PC-9 (cell line): ENCODE measurements at regions not wholly inside any gene's neighbourhood (a gene's known extent, or its start where the extent isn't known, plus 50 kb on each side); places are given as distances from the start of the nearest gene placed in this dataset.

Experiments used
- BruUV-seq: library from RNA; stranded (reverse); fragments of 400-500 nt; replicated peaks from 2 replicates; lab custom pipeline; 2021; lab: Mats Ljungman, UMichigan
- CTCF ChIA-PET: fragments of 300-600 bp; sonication (Branson Sonifier 250); formaldehyde crosslinking; loops from one replicate; lab custom pipeline; 2022; ENCODE audit warnings: antibody characterized with exemption; lab: Charles Lee
- POLR2A ChIA-PET: fragments of 300-600 bp; sonication (Branson Sonifier 250); formaldehyde crosslinking; loops from one replicate; lab custom pipeline; 2022; ENCODE audit warnings: antibody characterized with exemption; ENCODE audit not compliant: unreplicated experiment; lab: Charles Lee
- DNase-seq, 2 experiments: peaks; one replicate each; pipeline versions ENCODE4 v3.0.0 to v3.0.0-alpha.2; 2015 to 2022; ENCODE audit warnings: mixed read lengths in 1 of 2
- H2AFZ ChIP-seq: fragments of 200-600 bp; sonication (generic); 2 replicates; pipeline ENCODE4 v1.8.1; 2017; ENCODE audit warnings: antibody characterized with exemption
- H3F3A ChIP-seq: fragments of 200-600 bp; sonication (generic); 2 replicates; pipeline ENCODE4 v1.8.1; 2017; ENCODE audit warnings: antibody characterized with exemption, mild to moderate bottlenecking, low read depth; ENCODE audit not compliant: insufficient read depth
- H3K27ac ChIP-seq: fragments of 200-600 bp; sonication (generic); 2 replicates; pipeline ENCODE4 v1.6.1; 2016; ENCODE audit warnings: mixed run types
- H3K27me3 ChIP-seq: fragments of 200-600 bp; sonication (generic); 2 replicates; pipeline ENCODE4 v1.6.1; 2016; ENCODE audit warnings: low read depth, mixed run types; ENCODE audit not compliant: insufficient read depth
- H3K36me3 ChIP-seq: fragments of 200-600 bp; sonication (generic); 2 replicates; pipeline ENCODE4 v1.6.1; 2016; ENCODE audit warnings: low read depth, mixed run types
- H3K4me1 ChIP-seq: fragments of 200-600 bp; sonication (generic); replicated peaks from 2 replicates; pipeline ENCODE4 v1.6.1; 2016; ENCODE audit warnings: mixed run types; ENCODE audit not compliant: insufficient read depth
- H3K4me2 ChIP-seq: fragments of 200-600 bp; sonication (generic); 2 replicates; pipeline ENCODE4 v1.6.1; 2017; ENCODE audit warnings: mixed run types
- H3K4me3 ChIP-seq: fragments of 200-600 bp; sonication (generic); 2 replicates; pipeline ENCODE4 v1.6.1; 2016; ENCODE audit warnings: mixed run types
- H3K79me2 ChIP-seq: fragments of 200-600 bp; sonication (generic); 2 replicates; pipeline ENCODE4 v1.6.1; 2017; ENCODE audit warnings: low read depth, mixed run types
- H3K9me2 ChIP-seq: fragments of 200-600 bp; sonication (generic); 2 replicates; pipeline ENCODE4 v1.8.1; 2017; ENCODE audit warnings: mild to moderate bottlenecking; ENCODE audit not compliant: insufficient read depth
- H3K9me3 ChIP-seq: fragments of 200-600 bp; sonication (generic); 2 replicates; pipeline ENCODE4 v1.8.1; 2016; ENCODE audit warnings: low read depth; ENCODE audit not compliant: insufficient read depth
- H4K20me1 ChIP-seq: fragments of 200-600 bp; sonication (generic); 2 replicates; pipeline ENCODE4 v1.8.1; 2017; ENCODE audit not compliant: insufficient read depth
- EZH2 ChIP-seq: fragments of 200-600 bp; sonication (generic); IDR thresholded peaks from 2 replicates; pipeline ENCODE4 v1.8.0; 2017; ENCODE audit warnings: antibody characterized with exemption, low read depth
- intact Hi-C: fragments of 100-400 bp; cut with micrococcal nuclease; formaldehyde crosslinking; loops from one replicate; pipeline ENCODE4 v1.10.0; 2022; ENCODE audit not compliant: unreplicated experiment
- TF ChIP-seq, protein P1 (sequence below): fragments of 200-600 bp; sonication (generic); conservative IDR thresholded peaks from 2 replicates; pipeline ENCODE4 v1.6.1; 2017; ENCODE audit warnings: mixed run types, antibody characterized with exemption, mild to moderate bottlenecking, moderate library complexity

DNA sequence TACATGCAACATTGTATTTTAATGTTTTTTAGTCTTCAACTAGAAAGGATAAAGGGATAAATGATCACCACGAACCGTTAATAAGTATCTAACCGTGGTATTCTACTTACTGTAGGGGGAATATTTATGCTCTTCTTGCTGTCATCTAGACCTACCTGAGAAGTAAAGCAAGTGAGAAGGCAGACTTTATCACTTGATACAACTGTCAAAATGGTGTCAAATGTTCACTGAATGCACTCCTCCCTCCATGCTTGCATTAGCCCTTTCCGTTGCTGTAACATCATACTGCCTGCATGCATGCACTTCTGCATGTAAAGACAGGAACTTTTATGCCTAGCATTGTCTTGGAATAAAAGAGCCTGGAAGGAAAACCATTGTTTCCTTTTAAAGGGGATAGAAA lies 298.6 kb upstream of the PMFBP1 start:
- intact Hi-C loops, result no loop called here
- no peak overlapping the region for H2AFZ ChIP-seq
- H3K27me3 ChIP-seq, result no peaks in the 10 kb centered on the region
- no peak overlapping the region for H3K4me3 ChIP-seq
- CTCF ChIA-PET, result no interaction called here
- no peak overlapping the region for H3K27ac ChIP-seq
- no TSS peak for BruUV-seq
- DNase-seq, result no peak
- no peaks in the 10 kb centered on the region for H3K79me2 ChIP-seq
- H4K20me1 ChIP-seq, result no peaks in the 10 kb centered on the region
- no peaks in the 10 kb centered on the region for H3K4me1 ChIP-seq
- TF ChIP-seq, protein P1, sequence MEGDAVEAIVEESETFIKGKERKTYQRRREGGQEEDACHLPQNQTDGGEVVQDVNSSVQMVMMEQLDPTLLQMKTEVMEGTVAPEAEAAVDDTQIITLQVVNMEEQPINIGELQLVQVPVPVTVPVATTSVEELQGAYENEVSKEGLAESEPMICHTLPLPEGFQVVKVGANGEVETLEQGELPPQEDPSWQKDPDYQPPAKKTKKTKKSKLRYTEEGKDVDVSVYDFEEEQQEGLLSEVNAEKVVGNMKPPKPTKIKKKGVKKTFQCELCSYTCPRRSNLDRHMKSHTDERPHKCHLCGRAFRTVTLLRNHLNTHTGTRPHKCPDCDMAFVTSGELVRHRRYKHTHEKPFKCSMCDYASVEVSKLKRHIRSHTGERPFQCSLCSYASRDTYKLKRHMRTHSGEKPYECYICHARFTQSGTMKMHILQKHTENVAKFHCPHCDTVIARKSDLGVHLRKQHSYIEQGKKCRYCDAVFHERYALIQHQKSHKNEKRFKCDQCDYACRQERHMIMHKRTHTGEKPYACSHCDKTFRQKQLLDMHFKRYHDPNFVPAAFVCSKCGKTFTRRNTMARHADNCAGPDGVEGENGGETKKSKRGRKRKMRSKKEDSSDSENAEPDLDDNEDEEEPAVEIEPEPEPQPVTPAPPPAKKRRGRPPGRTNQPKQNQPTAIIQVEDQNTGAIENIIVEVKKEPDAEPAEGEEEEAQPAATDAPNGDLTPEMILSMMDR, result no peak
- TF ChIP-seq EZH2, result no peak
- no peak overlapping the region for H3K4me2 ChIP-seq
- H3K9me3 ChIP-seq, result no peaks in the 10 kb centered on the region
- no peaks in the 10 kb centered on the region for H3F3A ChIP-seq
- no peaks in the 10 kb centered on the region for H3K9me2 ChIP-seq
- H3K36me3 ChIP-seq, result no peaks in the 10 kb centered on the region
- POLR2A ChIA-PET, result no interaction called here

DNA sequence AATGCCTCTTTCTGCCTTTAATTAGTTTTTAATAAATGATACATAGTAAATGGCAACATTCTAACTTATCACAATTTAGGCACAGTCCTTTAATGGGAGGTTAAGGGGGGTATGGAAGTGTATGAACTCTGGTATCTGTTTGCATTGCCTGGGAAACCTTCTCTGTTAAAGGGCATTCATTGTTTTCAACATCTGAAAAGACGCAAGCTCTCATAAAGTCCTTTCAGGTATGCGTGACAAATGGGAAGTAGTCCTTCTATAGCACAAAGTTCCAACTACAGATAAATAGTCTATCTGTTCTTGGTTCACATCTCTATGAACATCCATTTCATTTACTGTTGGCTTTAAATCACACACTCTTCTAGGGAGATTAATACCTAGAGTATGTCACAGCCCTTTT lies 298.0 kb upstream of the PMFBP1 start:
- Histone ChIP-seq H3K9me3 (no peaks in the 10 kb centered on the region), H3K9me2 (no peaks in the 10 kb centered on the region), H2AFZ (no peak overlapping the region), H3K27me3 (no peaks in the 10 kb centered on the region), H3F3A (no peaks in the 10 kb centered on the region), H3K36me3 (no peaks in the 10 kb centered on the region), H3K4me1 (no peaks in the 10 kb centered on the region), H3K27ac (no peak overlapping the region), H3K79me2 (no peaks in the 10 kb centered on the region), H4K20me1 (no peaks in the 10 kb centered on the region), H3K4me3 (no peak overlapping the region), H3K4me2 (no peak overlapping the region)
- CTCF ChIA-PET, result no interaction called here
- TF ChIP-seq, protein P1, result no peak
- TF ChIP-seq EZH2, result no peak
- intact Hi-C loops, result no loop called here
- POLR2A ChIA-PET, result no interaction called here
- DNase-seq, result no peak
- no TSS peak for BruUV-seq

DNA sequence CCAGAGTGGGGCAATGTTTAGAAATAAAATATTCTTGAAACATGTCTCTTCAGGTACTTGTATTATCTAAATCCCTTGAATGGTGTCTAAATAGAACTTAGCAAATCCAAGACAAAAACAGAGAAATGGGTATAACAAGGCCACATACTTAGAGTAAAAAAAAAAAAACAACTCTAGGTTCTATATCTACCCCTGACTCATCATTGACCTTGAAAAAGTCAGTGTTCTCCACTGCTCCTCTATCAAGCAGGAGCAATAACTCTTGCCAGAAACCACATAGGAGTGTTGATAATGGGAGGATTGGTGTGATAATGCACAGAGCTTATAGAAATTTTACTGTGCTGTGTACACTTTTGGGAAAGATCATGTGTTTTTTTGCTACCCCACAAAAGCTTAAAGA lies 296.6 kb upstream of the PMFBP1 start:
- CTCF ChIA-PET, result no interaction called here
- Histone ChIP-seq H3K4me3 (no peak overlapping the region), H3K9me2 (no peaks in the 10 kb centered on the region), H3K9me3 (no peaks in the 10 kb centered on the region), H3K27me3 (no peaks in the 10 kb centered on the region), H4K20me1 (no peaks in the 10 kb centered on the region), H3K36me3 (no peaks in the 10 kb centered on the region), H2AFZ (no peak overlapping the region), H3K4me1 (no peaks in the 10 kb centered on the region), H3K27ac (no peak overlapping the region), H3K4me2 (no peak overlapping the region), H3F3A (no peaks in the 10 kb centered on the region), H3K79me2 (no peaks in the 10 kb centered on the region)
- intact Hi-C loops, result no loop called here
- BruUV-seq, result no TSS peak
- no peak for TF ChIP-seq EZH2
- TF ChIP-seq, protein P1, result no peak
- DNase-seq, result no peak
- POLR2A ChIA-PET, result no interaction called here
